ENCODE measurements at regions not wholly inside any gene's neighbourhood (a gene's known extent, or its start where the extent isn't known, plus 50 kb on each side); places are given as distances from the start of the nearest gene placed in this dataset.

- no peak for DNase-seq (ENCODE audit: low read depth in 2 of 2)
These were observed 222.1 kb downstream of the SOX9 start for GRCh38 chr17:72342627-72343527.

GRCh38 chr17:72343911-72344310 lies 223.1 kb downstream of the SOX9 start:
- no peak for DNase-seq (ENCODE audit: low read depth in 2 of 2)

- DNase-seq (ENCODE audit: low read depth in 2 of 2): no peak
These were observed 223.8 kb downstream of the SOX9 start for GRCh38 chr17:72344613-72345012.

- DNase-seq (ENCODE audit: low read depth in 2 of 2): no peak
These were observed 224.3 kb downstream of the SOX9 start for GRCh38 chr17:72345088-72345487.

GRCh38 chr17:72345536-72345935 lies 224.7 kb downstream of the SOX9 start:
- DNase-seq (ENCODE audit: low read depth in 2 of 2): no peak

- no peak for DNase-seq (ENCODE audit: low read depth in 2 of 2)
These were observed 225.5 kb downstream of the SOX9 start for GRCh38 chr17:72346306-72346705.

GRCh38 chr17:72349011-72349410 lies 228.2 kb downstream of the SOX9 start:
- DNase-seq (ENCODE audit: low read depth in 2 of 2): no peak

GRCh38 chr17:72349491-72349995 lies 228.7 kb downstream of the SOX9 start:
- no peak for DNase-seq (ENCODE audit: low read depth in 2 of 2)

GRCh38 chr17:72350073-72350472 lies 229.3 kb downstream of the SOX9 start:
- DNase-seq (ENCODE audit: low read depth in 2 of 2): no peak

GRCh38 chr17:72351365-72351764 lies 230.5 kb downstream of the SOX9 start:
- DNase-seq (ENCODE audit: low read depth in 2 of 2): no peak

GRCh38 chr17:72351884-72352346 lies 231.1 kb downstream of the SOX9 start:
- DNase-seq (ENCODE audit: low read depth in 2 of 2): no peak

- no peak for DNase-seq (ENCODE audit: low read depth in 2 of 2)
These were observed 232.7 kb downstream of the SOX9 start for GRCh38 chr17:72353502-72353901.

GRCh38 chr17:72354071-72354470 lies 233.3 kb downstream of the SOX9 start:
- no peak for DNase-seq (ENCODE audit: low read depth in 2 of 2)

GRCh38 chr17:72357764-72358365 lies 237.0 kb downstream of the SOX9 start:
- DNase-seq (ENCODE audit: low read depth in 2 of 2): no peak

- no peak for DNase-seq (ENCODE audit: low read depth in 2 of 2)
These were observed 237.6 kb downstream of the SOX9 start for GRCh38 chr17:72358465-72358864.

- DNase-seq (ENCODE audit: low read depth in 2 of 2): no peak
These were observed 238.5 kb downstream of the SOX9 start for GRCh38 chr17:72359274-72359673.

GRCh38 chr17:72359811-72360210 lies 239.0 kb downstream of the SOX9 start:
- DNase-seq (ENCODE audit: low read depth in 2 of 2): no peak

GRCh38 chr17:72360386-72360940 lies 239.6 kb downstream of the SOX9 start:
- no peak for DNase-seq (ENCODE audit: low read depth in 2 of 2)

- DNase-seq (ENCODE audit: low read depth in 2 of 2): no peak
These were observed 241.1 kb downstream of the SOX9 start for GRCh38 chr17:72361892-72362291.

- DNase-seq (ENCODE audit: low read depth in 2 of 2): no peak
These were observed 241.7 kb downstream of the SOX9 start for GRCh38 chr17:72362376-72363088.

GRCh38 chr17:72363089-72363610 lies 242.3 kb downstream of the SOX9 start:
- no peak for DNase-seq (ENCODE audit: low read depth in 2 of 2)
